Adrenal gland (tissue), 5 donors: ENCODE measurements at regions not wholly inside any gene's neighbourhood (a gene's known extent, or its start where the extent isn't known, plus 50 kb on each side); places are given as distances from the start of the nearest gene placed in this dataset.

ENCODE experiments used
- CTCF ChIP-seq, 6 experiments: fragments of 450-650 bp in 4 of 6; fragments of 200-600 bp in 2 of 6; sonication (generic) in 1 of 6; IDR thresholded peaks; 1 replicate in 5 of 6; 2 replicates in 1 of 6; pipeline versions ENCODE4 v1.5.1 to v1.8.0; 2016 to 2021; ENCODE audit warnings: antibody characterized with exemption in 6 of 6, mild to moderate bottlenecking in 2 of 6, moderate library complexity in 1 of 6
- POLR2A ChIP-seq, 2 donors: fragments of 450-650 bp; IDR thresholded peaks; one replicate each; pipeline ENCODE4 v1.6.1; 2017; ENCODE audit warnings: antibody characterized with exemption in 2 of 2, mild to moderate bottlenecking in 2 of 2, moderate library complexity in 1 of 2
- donor health status: DM: no; HTN: no; CAD: no.

- TF ChIP-seq CTCF (IDR thresholded peaks at IDR 0.05): no peak
- TF ChIP-seq POLR2A (IDR thresholded peaks at IDR 0.05): no peak
These were observed 203.4 kb downstream of the ZNF674 start for GRCh38 chrX:46341767-46342322.
